Superior temporal gyrus (tissue), 1 donor: ENCODE measurements at regions not wholly inside any gene's neighbourhood (a gene's known extent, or its start where the extent isn't known, plus 50 kb on each side); places are given as distances from the start of the nearest gene placed in this dataset.
A peak's percentile ranks its signal among the peaks of the same experiment; 100 is the strongest.
"Not testable (repeated sequence)": the region's sequence is repeated elsewhere in the genome, so short reads cannot be mapped to it uniquely, and the experiment has no call there.

Source experiments
- DNase-seq: peaks from one replicate; pipeline ENCODE4 v3.0.0-alpha.2; 2016; ENCODE audit errors: extremely low spot score

DNA sequence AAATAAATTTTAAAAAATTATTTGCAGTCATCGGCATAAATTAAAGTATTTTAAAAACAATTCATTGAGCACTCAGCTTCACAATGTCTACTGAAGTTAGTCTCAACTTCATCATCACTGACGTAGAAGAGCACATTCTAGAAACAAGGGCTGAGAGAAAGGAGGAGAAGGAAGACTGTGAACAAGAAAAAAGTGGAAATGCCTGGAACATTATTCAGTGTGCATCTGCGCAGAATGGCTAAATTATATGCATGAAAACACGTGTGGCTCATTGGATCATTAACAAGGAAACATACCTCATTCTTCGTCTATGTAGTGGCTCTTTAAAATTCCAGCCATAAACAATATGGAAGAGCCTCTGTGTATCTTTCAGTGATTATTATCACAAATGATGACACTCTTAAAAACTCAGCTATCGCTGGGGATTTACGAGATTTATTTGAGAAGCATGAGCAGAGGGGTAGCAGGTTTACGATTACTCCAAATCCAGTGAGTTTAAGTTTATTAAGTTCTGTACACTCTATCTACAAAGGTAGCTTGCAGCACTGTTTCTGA is 404.2 kb upstream of the CDIN1 start:
- DNase-seq = no peak

DNA sequence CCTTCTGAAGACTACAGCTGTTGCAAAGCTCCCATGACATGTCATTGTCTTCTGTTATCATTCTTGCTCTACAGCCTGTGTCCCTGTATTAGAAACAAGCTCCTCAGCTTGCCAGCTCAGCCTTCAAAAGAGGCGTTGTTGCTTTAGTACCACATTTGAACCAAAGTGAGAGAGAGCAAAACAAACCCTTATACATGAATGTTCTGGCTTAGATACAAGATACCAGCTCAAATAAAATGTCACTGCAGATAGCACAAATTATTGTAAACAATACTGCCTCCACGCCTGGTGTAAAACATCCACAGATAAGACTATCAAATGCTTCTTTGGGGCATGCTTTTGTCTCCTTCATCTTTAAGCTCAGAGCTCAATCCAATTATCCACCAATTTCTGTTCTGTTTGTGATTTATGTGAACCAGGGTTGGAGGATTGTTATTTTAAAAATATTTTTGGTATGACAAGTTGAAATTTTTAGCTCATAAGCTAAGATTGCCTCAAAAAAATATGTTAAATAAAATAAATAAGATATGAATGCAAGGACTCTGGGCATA is 403.6 kb upstream of the CDIN1 start:
- peak; percentile 94 for DNase-seq

DNA sequence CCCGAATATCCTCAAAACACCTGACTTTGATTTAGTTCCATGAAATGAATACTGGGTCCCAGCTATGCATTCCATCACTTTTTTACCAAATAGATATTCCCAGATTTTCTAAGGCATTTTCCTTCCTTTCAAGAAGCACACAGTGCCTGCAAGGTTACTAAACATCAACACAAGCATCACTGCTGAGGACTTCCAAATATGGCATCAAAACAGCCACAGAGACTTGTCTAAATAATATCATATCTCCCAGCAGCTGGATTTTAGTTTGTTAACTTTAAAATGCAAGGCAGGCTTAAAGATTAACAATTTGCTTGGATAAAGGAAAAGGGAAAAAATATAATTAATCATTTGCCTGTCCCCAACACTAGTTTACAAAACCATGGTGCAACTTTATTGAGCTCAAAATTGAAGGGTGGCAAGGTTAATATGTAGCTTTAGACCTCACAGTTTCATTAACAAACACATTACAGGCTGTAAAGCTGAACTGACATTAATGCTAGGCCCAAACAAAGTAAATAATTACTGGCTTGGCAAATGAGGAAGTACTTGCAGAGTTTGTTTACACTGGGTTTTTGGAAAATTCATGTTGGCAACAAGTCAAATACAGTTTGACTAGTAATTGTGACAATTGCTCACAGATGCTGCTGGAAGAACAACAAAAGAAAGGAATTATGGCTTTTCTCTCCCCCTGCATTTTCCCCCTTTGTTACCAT is 401.7 kb upstream of the CDIN1 start:
- DNase-seq = peak; percentile 60

DNA sequence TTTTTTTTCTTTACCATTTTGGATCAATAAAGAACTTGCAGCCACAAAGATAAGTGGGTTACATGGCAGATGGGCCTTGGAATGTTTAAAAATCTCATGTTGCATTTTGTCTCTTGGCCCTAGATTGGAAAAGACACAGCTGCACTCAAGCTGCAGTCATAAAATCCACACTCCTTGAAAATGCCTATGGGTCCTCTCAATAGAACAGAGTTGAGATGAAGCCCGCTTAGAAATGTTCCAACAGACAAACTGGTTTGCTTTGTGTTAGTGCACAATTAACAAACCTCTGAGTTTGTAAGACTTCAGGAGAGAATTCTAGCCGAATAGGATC is 401.2 kb upstream of the CDIN1 start:
- DNase-seq = no peak

DNA sequence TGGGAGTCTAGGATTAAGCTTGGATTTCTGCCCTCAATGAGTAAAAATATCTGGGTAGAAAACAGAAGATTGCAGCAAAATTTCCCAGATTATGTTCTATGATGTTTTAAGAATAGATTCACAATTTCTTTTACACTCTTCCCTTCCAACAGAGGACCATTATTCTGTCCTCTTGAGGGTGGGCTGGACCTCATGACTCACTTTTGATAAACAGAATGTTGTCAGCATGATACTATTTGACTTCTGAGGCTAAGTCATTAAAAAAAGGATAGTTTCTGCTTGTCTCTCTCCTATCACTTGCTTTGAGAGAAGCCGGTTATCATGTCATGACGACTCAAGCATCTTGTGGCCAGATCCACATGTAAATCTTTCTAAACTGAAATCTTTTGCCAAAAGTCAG is 396.2 kb upstream of the CDIN1 start:
- DNase-seq = no peak

DNA sequence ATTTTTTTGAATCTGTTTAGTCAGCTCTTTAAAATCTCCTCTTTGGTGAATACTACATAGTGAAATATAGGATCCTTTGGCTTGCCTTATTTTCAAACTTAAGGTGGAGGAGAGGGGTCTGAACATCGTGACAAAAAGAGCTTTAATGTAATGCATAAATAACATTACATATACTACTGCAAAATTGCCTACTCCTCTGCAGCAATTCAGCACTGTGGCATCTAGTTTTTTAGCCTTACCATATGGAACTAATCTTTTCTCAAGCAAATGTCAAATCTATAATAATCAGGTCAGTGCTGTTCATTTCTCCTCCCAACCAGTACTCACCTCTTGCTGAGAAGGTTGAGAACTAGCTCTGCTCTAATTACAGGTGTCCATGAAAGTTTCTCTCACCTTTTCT is 394.0 kb upstream of the CDIN1 start:
- DNase-seq = no peak

DNA sequence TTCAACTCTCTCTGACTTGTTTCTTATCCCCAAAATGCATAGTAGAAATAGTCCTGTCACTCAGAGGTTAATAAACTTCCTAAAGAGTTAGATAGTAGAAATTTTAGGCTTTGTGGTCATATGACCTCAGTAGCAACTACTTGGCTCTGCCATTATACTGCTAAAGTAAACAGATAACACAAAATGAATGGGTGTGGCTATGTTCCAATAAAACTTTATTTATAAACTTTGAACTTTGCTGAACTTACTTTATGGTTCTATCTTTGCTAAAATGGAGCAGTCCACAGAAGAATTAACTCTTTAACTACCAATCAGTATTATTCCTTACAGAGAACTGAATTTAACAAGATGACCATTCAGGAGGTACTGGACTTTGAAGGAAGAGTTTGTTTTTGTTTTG is 393.6 kb upstream of the CDIN1 start:
- DNase-seq = no peak

DNA sequence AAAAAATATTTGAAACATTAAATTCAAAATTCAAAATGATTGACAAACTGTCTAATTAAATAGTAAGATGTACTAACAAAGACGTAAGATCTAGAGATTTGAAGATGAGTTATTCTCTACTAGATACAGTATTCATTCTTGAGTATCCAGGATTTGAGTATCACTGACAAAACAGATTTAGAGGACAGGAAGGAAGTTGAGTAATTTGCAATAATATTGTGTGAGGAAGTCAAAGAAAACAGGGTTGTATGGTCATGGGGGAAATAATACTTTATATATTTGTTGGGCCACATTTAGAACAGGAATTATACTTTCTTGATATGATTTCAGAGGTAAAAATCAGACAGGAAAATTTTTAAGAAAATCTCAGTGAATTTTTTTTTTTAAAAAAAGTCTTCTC is 393.1 kb upstream of the CDIN1 start:
- no peak for DNase-seq

DNA sequence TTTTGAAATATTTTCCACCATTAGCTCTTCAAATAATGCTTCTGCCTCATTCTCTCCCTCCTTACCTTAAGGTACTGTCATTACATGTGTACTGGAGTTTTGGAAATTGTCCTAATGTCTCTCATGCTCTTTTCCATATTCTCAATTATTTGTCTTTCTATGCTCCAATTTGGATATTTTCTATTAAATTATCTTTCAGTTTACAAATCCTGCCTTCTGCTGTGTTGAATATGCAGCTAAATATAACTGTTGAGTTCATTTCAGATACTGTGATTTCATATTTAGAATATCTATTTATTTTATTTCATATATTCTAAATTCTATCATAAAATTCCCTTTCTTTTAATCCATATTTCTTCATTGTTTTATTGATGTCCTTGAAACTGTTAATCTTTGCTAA is 388.0 kb upstream of the CDIN1 start:
- DNase-seq = no peak

DNA sequence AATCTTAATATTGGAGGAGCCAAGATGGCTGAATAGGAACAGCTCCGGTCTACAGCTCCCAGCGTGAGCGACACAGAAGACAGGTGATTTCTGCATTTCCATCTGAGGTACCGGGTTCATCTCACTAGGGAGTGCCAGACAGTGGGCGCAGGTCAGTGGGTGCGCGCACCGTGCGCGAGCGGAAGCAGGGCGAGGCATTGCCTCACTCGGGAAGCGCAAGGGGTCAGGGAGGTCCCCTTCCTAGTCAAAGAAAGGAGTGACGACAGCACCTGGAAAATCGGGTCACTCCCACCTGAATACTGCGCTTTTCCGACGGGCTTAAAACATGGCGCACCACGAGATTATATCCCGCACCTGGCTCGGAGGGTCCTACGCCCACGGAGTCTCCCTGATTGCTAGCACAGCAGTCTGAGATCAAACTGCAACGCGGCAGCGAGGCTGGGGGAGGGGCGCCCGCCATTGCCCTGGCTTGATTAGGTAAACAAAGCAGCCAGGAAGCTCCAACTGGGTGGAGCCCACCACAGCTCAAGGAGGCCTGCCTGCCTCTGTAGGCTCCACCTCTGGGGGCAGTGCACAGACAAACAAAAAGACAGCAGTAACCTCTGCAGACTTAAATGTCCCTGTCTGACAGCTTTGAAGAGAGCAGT is 383.9 kb upstream of the CDIN1 start:
- not testable (repeated sequence) for DNase-seq

DNA sequence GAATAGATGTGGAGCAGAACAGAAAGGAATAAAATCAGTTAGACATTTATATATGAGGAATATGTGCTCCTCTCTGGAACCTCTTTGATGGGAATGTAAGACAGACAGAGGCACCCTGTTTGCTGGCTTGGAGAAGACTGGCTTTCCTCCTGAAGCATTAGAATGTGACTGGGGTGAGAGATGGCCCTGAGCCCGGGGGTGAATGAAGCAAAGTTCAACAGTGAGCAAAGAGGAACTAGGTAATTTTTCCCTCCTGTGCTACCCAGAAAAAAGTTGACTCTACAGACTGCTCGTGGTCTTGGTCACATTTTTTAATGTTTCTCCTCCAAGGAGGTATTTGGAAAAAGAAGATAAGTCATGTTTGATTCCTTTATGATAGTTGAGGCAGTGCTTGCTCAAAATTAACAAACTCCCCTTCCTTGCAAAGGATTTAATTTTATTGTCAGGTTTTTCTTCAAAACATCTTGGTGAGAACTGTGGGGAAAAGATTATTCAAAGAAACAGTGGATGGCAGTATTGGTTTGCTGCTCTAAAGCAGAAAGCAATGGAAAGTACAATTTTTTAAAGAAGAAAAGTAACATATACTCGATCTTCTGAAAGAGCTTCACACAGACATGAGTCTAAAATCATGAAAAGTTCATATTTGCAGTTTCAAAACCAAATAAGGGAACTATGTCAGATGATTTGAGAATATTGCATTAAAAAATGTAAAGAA is 370.4 kb upstream of the CDIN1 start:
- DNase-seq = no peak

DNA sequence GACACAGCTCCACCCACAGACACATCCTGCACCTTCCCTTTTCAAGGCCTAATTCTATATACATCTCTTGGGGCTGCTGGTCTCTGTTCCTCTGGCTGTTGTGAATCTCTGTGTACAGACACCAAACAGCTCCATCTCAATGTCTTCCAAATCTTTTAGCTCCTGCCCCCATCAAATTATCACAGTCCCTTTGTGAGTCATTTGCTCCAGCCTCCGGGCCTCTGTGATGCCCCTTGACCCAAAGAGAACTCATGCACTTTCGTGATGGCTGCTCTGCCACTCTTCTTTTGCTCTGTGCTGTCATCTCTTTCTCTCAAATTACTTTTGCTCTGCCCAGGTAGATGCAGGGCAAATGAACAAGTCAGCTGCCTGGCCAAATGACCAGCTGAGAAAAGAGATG is 369.0 kb upstream of the CDIN1 start:
- DNase-seq = no peak

DNA sequence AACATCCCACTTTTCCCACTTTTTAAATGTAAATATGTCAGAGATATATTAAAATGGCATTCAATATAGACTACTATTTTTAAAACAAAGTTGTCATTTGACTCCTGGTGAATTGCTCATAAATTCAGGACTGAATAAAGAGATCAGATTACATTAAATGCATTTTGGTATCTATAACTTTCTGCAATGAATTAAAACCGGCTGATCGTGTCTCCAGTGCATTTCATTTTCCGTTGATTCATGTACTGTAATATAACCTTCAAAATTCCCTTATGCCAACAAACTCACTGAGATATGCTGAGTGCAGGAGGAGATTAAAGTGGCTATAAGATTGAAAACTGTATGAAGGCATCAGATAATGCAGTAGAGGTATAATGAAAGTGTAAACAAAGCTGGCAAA is 361.1 kb upstream of the CDIN1 start:
- no peak for DNase-seq

DNA sequence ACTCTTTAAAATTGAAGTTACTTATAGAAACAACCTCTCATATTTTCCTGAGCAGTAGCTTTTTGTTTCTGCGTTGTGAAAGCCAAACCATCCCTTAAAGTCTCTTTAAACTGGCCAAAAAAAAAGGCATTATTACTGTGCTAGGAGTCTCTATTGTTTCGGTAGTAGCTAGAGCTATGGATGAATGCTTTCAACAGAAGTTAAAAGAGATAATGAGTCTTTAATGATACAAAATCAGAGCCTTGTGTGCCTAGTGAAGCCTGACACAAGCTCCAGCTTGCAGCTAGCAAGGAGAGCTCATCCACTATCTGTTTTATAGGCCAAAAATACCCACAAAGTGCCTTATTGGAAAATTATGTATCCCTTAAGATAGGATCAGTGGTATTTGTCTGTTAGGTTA is 360.4 kb upstream of the CDIN1 start:
- no peak for DNase-seq

DNA sequence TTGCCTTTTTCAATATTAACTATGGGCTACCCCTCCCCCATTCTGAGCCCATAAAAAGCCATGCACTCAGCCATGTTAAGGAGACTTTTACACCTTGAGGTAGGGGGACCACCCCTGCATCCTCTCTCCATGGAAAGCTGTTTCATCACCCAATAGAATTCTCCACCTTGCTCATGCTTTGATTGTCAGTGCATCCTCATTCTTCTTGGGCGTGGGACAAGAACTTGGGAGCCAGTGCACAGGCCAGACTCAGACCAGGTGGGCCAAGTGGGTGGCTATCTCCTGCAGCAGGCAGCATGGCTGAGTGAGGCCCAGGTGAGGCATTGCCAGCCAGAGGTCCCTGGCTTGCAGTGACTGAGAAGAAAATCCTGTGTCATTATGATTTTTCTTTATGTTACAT is 357.4 kb upstream of the CDIN1 start:
- no peak for DNase-seq

DNA sequence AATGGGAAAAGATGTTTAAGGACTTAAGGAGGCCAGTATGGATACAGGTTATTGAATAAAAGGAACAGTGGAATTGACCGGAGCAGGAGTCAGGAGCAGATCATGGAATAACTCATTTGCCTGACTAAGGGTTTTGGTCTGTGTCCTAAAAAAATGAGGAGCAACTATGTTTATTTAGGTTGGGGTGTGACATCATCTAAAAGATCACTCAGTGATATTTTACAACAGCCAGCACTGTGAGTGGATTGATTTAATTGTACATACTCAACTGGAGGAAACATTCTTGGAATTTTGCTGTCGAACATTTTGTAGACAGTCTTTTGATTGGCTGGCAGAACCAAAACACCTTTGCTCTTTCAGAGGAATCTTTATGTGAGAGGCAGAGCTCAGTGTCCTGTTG is 348.6 kb upstream of the CDIN1 start:
- no peak for DNase-seq

DNA sequence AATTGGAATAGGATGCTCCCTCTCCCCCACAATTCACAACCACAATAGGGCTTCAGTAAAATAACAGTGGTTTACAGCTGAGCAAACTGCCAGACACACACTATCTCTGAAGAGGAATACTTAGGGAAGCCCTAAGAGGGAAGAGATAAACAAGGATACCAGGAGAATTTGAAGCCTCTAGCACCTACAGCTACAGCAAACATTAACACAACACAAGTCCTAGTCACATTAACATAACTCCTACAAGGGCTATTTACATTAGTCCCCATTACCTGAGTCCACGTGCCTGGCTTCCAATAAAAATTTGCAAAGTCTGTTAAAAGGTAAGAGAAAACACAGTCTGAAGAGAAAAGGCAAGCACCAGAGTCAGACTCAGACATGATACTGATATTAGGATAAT is 346.9 kb upstream of the CDIN1 start:
- DNase-seq = no peak

DNA sequence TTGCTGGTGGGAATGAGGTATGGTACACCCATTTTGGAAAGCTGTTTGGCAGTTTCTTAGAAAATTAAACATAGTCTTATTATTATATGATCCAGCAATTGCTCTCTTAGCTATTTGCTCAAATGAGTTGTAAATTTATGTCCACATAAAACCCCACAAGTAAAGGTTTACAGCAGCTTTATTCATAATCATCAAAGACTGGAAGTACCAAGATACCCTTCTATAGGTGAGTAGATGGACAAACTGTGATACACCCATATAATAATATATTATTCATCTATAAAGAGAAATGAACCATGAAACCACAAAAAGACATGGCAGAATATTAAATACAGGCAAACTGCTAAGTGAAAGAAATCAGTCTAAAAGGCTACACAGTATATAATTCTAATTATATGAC is 344.7 kb upstream of the CDIN1 start:
- DNase-seq = no peak

DNA sequence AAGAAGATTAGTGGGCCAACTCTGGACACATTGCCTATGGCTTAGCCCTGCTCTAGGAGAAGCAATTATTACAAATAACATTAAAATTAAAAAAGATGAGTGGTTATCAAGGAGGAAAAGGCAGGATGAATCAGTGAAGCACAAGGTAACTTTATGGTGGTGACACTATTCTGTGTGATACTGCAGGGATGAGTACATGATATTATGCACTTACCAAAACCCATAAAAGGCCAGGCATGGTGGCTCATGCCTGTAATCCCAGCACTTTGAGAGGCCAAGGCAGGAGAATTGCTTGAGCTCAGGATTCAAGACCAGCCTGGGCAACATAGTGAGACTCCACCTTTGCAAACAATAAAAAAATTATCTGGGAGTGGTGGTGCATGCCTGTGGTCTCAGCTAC is 344.3 kb upstream of the CDIN1 start:
- no peak for DNase-seq

DNA sequence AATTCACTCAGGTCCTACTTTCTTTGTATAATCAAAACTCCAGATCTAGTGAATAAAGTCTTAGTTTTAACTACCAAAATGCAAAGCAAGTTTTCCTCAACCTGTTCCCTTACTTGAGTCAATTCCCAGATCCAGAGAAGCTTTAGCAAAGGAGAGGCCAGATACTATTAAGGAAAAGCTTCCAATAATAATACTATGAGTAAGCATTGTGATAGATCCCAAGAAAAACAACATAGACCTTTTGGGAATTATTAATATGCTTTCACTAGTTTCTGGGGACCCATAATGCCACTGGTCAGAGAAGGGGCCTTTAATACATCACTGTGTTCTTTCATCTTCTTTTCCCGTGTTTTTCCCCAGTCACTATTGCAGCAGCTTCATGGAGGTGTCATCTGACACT is 339.9 kb upstream of the CDIN1 start:
- no peak for DNase-seq

DNA sequence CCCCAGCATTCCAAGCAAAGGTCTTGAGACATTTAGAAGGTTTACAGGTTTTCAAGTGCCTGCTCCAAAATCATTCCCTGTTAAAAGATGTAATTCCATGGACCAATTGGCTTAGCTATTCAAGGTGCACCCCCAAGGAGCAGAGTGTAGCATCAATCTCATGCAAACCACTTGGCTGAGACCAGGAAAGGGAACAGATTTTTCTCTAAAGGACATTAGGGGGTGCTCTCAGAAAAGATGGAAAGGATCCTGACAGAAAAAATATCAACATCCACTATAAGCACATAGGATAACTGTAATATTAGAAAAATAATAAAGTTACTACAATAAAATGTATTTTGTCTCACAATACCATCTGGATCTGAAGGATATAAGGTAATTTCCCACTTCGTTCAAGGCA is 328.0 kb upstream of the CDIN1 start:
- no peak for DNase-seq

DNA sequence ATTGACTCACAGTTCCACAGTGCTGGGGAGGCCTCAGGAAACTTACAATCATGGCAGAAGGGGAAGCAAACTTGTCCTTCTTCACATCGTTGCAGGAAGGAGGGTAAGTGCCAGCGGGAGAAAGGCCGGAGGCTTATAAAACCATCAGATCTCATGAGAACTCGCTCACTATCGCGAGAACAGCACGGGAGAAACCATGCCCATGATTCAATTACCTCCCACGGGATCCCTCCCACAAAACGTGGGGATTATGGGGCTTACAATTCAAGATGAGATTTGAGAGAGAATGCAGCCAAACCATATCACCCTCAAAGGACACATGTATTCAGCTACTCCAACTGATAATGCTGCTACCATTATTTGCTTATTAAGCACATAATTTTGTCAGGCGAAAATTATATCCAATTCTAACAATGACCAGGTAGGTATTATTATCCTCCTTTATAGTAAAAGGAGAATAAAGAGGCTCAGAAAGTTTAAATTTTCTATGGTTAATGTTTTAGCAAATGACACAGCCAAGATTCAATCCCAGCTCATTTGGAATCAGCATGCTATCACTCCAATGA is 327.2 kb upstream of the CDIN1 start:
- DNase-seq = no peak
